ENCODE measurements at regions not wholly inside any gene's neighbourhood (a gene's known extent, or its start where the extent isn't known, plus 50 kb on each side); places are given as distances from the start of the nearest gene placed in this dataset.

- no peak for DNase-seq
Measured at GRCh38 chr9:116101516-116101915, 52.1 kb upstream of the PAPPA start.

GRCh38 chr9:116102596-116102995 is 51.0 kb upstream of the PAPPA start:
- no peak for DNase-seq
